DMS79 treated with DMSO at 0.1 percent for 48 hours (cell line): ENCODE measurements at regions not wholly inside any gene's neighbourhood (a gene's known extent, or its start where the extent isn't known, plus 50 kb on each side); places are given as distances from the start of the nearest gene placed in this dataset.

Experiments
- DNase-seq: peaks from one replicate; lab custom pipeline; 2025; lab: John Stamatoyannopoulos, UW

DNA sequence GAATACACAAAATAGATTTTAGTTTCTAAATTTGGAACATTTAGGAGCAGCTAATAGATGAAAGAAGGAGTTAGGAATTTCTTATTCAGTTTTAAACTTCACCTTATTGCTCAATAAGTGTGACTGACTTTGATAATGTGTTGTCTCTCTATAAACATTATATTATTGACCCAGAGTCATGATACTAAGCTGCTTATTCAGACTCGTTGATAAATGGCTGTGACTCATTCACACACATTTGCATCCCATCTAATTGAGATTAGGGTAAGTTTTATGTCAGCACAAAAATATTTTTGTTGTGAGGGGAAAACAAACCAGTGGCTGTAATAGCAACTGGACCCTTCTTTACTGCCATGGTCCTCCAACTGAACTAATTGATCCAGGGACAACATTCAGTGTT is 137.6 kb downstream of the GOLIM4 start:
- no peak for DNase-seq

DNA sequence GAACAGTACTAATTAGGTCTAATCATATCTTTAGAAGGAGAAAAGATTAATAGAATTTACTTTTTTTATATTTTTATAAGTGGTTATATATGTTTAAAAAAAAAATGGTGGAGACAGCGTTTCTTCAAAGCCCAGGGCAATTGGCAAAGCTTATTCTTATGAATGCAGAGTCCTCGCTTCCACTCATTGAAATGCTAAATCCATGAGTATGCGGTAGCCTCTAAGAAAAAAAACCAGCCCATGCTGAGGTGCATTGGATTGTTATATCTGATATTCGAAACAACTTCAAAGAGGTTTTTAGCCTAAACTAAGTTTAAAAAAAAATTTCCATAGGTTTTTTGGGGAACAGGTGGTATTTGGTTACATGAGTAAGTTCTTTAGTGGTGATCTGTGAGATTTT is 142.8 kb downstream of the GOLIM4 start:
- no peak for DNase-seq

DNA sequence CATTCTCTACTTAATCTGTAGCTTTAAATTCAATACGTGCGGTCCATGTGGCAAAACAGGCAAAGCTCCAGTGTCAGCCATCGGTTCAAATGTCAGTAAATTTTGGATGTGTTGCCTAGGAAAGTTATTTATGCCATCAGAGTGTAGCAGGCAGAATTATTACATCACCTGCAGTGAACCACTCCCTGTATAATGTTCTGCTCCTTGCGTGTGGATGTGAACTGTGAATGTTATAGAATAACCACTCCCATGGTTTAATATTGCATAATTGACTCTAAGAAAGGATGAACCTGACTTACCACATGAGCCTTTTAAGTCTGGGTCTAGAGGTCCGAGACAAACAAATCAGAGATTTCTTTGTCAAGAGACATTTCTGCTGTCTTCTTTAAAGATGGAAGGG is 145.5 kb downstream of the GOLIM4 start:
- no peak for DNase-seq

DNA sequence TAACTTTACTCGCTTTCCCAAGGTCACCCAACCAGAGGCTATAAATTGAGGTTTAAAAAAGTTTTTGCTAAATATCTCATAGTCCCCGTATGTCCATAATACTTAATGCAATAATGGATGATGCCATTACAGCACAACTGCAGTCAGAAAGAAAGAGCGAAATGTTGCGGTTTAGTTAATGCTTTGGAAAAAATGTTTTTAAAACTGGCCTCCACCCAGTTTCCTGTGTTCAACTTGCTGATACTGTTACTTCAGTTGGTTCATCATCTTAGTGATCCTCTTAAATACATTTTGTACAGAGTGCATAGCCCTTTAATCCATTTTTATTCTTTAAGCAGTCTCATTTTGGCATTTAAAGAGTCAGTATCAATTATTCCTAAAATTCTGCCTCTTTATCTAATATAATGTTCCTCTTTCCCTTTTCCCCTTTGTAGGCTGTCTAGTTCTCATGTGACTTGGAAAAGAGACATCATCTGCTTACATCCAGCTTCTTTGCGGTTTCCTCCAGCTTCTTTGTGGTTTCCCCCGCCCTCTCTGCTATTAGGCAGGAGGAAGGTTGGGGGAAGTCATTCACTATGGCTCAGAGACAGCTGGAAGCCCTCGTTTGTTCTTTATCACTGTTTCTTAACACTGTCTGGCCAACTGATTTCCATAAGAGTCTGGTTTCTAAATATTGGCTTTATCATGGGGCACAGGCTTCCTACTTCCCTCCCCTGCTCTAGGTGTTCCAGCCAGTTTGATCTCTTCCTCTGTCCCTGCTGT is 154.3 kb downstream of the GOLIM4 start:
- DNase-seq: peak; percentile 32

DNA sequence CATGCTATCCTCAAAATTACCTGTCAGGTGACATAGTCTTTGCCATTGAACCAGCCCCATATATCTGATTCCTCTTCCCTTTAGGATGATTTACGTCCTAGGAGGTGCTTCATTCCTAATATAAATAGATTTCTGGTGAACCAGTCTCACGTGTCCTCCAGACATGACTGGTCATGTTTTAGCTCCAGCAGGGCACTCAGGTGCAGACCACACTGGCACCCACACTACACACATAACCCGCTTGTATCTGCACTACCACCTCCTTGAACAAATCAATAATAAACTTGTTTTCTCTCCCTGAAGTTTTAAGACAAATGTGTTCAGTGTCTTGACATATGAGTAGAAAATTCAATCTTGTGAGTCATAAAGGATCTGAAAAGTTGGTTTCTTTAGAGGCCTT is 155.5 kb downstream of the GOLIM4 start:
- DNase-seq: no peak

DNA sequence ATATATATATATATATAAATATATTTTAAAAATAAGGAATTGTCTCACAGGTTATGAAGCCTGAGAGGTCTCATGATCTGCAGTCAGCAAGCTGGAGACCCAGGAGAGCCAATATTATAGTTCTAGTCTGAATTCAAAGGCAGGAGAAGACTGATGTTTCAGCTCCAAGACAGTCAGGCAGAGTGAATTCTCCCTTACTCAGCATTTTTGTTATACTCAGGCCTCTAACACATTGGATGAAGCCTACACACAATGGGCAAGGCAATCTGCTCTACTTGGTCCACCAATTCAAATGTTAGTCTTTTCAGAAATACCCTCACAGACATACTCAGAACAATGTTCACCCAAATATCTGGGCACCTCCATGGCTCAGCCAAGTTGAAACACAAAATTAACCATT is 157.2 kb downstream of the GOLIM4 start:
- no peak for DNase-seq

DNA sequence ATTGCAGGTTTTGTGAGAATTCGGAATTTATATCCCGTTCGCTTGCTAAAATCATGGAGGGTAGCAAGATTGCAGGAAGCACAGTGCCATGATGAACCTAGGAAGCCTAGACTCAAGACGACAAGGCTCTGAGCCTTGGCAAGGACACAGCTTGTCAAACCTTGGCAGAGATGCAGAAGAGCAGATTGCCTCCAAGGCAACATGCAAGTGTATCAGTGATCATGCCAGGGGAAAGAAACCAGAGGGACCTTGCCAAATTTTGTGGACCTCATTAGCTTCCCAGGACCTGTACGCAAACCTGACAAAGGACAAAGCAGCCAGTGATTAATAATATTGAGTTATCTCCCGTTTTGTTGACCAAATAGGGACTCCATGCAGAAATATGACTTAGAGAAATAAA is 159.7 kb downstream of the GOLIM4 start:
- DNase-seq: no peak

DNA sequence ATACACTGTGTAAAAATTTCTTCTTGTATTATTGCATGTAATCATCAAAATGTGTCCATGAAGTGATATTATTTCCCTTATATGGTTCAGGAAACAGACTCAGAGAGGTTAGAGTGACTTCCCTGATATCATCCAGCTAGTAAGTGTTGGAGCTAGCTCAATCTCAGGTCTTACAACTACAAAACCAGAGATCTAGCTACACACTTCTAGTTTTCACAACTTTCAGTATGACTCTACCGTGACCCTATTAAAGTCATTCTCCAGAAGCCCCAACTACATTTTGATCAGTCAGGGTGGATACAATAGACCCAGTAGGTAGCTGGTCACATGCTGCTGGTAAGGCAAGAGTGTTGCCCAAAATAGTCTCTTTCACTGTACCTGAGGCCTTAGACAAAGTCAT is 165.3 kb downstream of the GOLIM4 start:
- no peak for DNase-seq

DNA sequence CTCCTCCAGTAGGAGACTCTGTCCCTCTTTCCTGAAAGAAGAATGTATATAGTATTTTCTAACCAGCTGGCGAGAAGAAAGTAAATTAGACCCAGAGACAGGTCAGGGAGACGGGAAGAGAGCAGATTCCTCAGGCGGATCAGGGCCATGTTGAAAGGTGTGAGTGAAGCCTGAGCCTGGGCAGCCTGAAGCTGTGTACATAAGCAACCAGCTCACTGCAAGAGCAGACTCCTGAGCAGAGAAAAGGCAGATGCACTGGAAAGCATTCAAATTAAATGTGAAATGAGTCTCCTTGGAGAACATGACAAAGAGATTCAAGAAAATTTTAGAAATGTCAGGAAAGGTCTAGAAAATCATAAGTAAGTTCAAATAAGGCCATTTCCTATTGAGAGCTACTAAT is 165.8 kb downstream of the GOLIM4 start:
- no peak for DNase-seq

DNA sequence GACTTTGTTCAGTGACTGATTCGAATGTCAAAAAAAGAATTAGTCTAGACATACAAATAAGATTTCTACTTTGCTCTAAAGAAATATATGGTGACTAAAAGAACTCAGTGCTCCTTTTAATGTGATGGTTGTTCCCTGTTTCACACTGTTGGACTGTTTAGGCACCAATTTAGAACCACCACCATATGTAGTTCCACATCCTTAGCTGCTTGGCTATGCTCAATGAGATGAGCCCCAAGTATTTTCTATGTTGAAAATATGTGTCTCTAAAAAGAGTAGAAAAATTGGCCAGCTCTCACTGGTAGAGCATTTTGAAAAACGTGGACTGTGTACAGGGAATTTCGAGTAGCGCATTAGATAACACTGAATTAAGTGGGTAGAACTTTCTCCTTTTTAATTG is 167.3 kb downstream of the GOLIM4 start:
- DNase-seq: no peak

DNA sequence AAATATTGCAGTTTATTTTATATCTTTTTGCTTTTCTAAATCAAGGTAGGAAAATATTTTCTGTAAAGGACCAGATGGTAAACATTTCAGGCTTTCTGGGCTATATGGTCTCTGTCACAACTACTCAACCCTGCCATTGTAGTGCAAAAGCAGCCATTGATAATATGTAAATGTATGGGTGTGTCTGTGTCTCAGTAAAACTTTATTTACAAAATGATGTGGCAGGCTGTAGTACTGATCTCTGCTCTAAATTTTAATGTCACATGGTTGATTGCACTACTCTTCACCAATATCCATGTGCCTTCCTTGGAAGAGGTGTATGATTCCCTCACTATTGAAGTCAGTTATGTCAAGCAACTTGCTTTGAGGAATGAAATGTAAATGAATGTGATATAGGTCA is 175.0 kb downstream of the GOLIM4 start:
- DNase-seq: no peak

DNA sequence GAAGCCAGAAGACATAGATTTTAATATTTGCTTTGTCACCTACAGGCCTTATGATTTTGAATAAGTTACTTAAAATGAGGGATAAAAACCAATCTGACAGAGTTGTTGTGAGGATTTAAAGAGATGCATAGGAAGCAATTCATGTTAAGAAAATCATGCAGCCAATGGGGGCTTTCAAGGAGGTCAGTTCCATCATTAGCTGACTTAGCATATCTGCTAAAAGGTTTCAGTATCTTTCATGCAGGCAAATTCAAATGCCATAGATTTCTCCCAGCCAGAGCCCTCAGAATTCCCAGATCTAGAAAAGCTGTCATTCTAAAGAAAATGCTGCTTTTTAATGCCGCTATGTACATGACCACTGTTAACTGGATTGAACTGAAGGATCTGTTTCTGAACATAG is 176.1 kb downstream of the GOLIM4 start:
- DNase-seq: no peak

DNA sequence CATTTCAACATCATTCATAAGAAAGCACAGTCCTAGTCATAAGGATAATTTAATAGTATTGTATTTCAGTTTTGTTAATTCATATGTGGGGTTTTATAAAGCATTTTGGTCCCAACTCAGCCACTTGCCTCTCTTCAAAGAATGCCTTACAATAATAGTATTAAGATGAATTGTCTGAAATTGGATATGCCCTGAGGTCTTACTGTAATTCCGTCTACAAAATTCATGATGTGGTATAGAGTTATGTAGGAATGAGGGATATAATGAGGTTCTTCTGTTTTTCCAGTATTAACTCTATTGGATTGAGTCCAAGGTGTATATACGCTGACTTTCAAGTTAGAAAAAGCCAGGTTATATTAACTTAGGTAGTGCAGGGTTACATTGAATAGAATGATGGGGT is 177.0 kb downstream of the GOLIM4 start:
- no peak for DNase-seq

DNA sequence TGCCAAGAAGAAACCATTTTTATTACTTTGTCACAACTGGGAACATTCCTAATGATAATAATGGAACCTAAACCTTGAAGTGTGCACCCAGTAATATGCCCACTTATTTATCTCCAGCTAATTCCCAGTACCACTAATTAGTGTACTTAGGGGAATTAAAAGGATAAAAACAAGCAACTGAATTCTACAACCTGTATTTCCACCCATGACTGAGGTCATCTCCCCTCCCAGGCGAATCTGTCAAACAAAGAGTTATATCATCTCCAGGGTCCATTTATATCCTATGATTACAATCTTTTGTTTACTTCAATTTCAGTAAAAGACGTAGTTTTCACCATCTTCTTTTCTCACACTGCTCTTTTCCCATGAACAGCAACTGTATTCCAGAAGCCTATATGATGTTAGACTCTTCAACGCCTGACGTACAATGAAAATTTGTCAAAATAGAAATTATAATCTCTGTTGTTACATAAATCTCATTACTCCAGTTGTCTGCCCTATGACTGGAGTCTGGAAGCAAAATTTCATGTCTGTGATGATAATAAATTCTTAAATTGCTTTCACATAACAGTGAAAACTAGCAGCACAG is 177.6 kb downstream of the GOLIM4 start:
- DNase-seq: no peak

DNA sequence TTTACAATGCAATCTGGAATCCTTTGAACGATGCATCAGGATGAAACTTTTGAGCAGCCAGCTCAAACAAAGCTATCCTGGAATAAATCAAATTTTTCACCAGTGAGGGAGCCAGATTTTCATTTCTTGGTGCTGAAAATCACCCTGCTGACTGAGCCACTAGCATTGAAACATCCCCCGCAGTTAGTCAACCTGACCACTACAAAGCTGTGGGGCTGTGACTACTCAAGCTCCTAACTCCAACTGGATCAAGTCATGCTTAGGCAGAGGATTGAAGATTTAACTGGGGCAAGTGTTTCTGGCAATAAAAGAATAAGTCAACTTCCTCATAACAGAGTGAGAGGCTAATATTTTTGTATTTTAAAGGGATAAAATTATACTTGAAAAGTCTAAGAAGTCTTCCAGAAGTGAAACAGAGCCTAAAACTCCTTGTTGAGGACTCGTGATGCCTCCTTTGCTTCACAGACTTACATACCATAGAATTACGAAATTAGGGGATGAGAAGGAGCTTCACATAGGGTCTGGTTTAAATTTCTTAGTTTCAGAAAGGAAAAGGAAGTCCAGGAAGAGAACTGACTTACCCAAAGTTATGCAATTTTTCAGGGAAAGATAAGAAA is 177.8 kb downstream of the SERPINI1 start:
- DNase-seq: no peak

DNA sequence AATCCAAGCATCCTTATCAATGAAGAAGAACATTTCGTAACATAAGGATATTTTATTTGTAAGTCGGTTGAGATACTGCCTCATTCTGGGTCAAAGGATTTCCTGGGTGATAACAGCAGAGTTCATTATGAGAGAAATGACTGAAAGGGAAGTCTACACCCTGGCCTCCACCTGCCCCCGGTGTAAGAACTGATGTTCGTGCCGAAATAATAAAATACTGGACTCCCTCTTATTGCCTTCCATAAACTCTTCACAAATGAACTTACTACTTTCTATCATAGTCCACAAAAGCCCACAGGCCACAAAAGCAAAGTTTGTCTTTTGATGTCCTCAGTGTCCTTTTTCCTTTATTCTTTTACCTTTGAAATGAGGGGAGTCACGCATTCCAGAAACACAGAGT is 174.4 kb downstream of the SERPINI1 start:
- no peak for DNase-seq

DNA sequence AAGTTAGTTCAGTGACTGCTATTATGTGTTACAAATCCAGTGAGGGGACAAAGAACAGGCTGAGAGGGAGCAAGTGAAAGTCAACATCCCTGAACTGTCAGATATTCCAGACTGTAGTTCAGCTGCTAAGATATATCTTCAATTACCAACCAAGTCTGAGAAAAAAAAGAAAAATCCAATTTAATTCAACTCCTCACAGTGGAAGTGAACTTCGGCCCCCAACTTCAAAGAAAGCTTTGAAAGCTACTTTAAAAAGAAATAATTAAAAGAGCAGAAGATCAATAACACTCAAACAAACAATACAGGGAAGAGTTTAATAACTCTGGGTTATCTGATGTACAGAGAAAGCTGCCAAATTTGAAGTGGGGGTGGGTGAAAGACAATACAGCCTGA is 174.0 kb downstream of the SERPINI1 start:
- DNase-seq: no peak

DNA sequence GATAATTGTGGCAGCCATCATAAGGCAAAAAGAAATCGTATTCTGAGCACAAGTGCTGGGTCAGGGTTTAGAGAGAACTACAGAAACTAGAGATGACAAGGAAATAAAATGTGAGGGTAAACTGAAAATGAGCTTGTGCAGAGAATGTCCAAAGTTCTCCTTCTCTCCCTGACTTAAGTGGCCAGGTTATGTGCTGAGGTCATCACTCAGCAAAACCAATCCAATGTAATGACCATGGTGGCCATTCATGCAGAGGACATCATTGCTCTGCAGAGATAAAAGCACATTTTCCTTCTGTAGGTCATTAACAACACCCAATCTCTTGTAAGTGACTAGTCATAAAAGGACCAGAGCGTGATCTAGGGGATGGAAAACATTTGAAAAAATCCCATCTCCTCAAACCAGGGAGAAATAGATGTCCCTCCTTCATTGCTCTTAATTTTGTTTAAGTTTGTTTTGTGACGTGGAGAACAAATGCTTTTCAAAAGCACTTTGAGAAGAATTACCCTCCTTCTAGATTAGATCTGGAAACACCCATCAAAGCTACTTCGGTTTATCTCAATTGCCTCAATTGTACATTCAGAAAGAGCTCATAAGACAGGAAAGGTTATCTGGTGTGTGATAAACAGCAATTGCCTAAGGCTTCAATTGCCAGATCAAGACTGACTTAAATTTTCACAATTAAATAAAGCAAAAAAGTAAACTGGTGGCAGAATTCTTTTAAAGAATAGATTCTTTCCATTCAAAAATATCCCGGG is 173.4 kb downstream of the SERPINI1 start:
- DNase-seq: no peak

DNA sequence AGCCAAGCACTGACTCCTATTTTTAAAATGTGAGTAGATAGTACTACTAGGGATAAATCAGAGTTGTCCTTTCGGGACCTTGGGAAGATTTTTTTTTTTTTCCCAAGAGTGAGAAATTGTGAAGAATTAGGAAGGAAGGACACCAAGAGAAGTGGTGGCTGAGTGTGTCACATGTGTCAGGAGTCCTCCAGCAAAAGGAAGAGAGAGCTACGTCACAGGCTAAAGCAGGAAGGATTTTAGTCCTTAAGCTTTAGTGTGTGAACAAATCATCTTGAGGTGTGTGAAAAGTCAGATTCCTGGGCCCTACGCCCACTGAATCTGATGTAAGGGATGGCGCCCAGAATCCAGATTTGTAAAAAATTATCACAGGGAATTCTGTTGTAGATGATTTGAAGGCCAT is 172.7 kb downstream of the SERPINI1 start:
- DNase-seq: no peak

DNA sequence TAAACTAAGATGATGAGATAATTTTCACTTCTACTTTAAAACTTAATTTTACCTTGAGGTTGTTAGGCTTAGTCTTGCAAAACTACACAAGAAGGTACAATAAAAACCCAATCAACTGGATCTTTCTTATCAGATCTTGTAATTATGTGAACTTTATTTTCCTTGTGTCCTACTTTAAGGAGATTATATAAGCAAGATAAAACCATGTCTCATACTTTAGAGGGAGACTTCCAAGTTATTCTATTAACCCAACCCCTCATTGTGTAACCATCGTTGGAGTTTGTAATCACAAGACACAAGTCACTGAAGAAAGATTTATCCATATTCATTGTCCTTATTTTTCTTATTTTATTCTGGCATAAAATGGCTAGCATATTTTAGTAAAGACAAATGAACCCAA is 165.6 kb downstream of the SERPINI1 start:
- no peak for DNase-seq

DNA sequence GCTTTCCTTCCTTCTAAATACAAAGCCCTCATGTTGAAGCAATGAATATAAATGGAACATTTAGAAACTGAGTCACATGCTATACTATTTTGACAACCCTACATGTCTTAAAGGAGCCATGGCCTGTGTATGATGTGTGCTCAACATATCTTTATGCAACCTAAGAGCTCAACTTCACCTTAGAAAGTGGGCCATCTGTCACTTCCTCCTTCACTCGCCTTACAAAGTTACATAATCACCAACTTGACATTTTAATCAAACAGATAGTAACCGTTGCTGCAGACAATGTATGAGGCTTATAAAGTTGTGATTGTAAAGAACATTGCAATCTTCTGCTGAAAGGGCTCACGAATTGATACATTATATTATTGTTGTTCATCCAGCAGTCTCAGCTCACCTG is 163.6 kb downstream of the SERPINI1 start:
- no peak for DNase-seq

DNA sequence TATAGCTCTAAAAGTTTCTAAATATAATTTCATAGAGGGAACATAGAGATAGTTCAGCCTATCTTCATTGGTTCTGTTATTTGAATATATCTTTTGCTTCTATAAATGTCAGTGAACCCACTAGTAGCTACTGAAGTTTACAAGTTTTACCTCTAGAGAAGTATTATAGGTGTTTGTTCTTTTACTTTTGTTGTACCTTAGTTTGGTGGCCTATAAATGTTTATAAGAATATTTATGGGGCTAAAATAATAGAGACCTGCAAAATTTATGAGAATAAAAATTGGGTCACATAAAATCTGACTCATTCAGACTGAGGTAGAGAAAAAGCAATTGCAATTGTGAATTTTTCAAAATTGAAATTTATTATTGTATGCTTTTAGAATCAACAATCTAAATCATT is 162.6 kb downstream of the SERPINI1 start:
- no peak for DNase-seq

DNA sequence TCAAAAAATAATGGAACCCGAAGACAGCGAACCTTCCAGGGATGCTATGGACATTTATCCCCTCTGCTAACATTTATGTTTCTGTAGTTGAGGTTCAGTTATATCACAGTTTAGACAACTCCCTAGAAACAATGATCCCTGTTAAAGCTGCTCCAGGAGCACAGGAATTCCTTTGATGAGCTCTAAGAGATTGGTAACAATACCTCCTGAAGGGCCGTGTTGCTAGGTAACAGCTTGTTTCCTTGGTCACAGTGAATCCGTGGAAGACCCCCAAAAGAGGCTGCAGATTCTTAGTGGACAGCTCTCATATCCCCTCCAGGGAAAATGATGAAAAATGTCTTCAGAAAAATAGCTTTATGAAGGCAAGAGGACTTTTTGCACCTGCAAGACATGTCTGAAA is 160.2 kb downstream of the SERPINI1 start:
- DNase-seq: no peak
